C4-2B (cell line): ENCODE measurements at regions not wholly inside any gene's neighbourhood (a gene's known extent, or its start where the extent isn't known, plus 50 kb on each side); places are given as distances from the start of the nearest gene placed in this dataset.

Experiments
- ZFX ChIP-seq: fragments of 450-650 bp; IDR thresholded peaks from 2 replicates; pipeline ENCODE4 v1.6.1; 2017
- TF ChIP-seq, protein P1 (sequence below): fragments of 450-650 bp; conservative IDR thresholded peaks from 2 replicates; pipeline ENCODE4 v1.5.1; 2017; ENCODE audit warnings: mild to moderate bottlenecking

DNA sequence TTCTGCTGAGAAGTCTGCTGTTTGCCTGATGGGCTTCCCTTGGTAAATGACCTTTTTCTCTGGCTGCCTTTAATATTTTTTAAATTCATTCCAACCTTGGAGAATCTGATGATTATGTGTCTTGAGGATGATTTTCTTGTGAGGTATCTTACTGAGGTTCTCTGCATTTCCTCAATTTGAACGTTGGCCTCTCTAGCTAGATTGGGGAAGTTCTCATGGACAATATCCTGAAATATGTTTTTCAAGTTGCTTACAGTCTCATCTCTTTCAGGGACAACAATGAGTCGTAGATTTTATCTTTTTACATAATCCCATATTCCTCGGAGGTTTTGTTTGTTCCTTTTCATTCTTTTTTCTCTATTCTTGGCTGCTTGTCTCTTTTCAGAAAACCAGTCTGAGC is 208.4 kb downstream of the KIF20B start:
- TF ChIP-seq, protein P1, sequence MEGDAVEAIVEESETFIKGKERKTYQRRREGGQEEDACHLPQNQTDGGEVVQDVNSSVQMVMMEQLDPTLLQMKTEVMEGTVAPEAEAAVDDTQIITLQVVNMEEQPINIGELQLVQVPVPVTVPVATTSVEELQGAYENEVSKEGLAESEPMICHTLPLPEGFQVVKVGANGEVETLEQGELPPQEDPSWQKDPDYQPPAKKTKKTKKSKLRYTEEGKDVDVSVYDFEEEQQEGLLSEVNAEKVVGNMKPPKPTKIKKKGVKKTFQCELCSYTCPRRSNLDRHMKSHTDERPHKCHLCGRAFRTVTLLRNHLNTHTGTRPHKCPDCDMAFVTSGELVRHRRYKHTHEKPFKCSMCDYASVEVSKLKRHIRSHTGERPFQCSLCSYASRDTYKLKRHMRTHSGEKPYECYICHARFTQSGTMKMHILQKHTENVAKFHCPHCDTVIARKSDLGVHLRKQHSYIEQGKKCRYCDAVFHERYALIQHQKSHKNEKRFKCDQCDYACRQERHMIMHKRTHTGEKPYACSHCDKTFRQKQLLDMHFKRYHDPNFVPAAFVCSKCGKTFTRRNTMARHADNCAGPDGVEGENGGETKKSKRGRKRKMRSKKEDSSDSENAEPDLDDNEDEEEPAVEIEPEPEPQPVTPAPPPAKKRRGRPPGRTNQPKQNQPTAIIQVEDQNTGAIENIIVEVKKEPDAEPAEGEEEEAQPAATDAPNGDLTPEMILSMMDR: no peak
- TF ChIP-seq ZFX: no peak
